ENCODE measurements at regions not wholly inside any gene's neighbourhood (a gene's known extent, or its start where the extent isn't known, plus 50 kb on each side); places are given as distances from the start of the nearest gene placed in this dataset.
"Not testable (repeated sequence)": the region's sequence is repeated elsewhere in the genome, so short reads cannot be mapped to it uniquely, and the experiment has no call there.

- Histone ChIP-seq H4K20me1 (ENCODE audit: control insufficient read depth, insufficient read depth, low read length, poor library complexity, severe bottlenecking) (no peaks in the 10 kb centered on the region), H3K9ac (ENCODE audit: low read length) (no peak overlapping the region), H3K27me3 (replicated peaks in 1 of 4; ENCODE audit: control extremely low read depth in 1 of 4, control insufficient read depth in 3 of 4, insufficient read depth in 4 of 4, low read length in 3 of 4) (no peaks in the 10 kb centered on the region), H3K4me3 (ENCODE audit: control extremely low read depth in 1 of 5, extremely low read depth in 1 of 5, insufficient read depth in 1 of 5, low read depth in 2 of 5, low read length in 4 of 5) (no peak overlapping the region), H3K4me1 (ENCODE audit: control insufficient read depth in 2 of 2, insufficient read depth in 2 of 2, low read length in 2 of 2) (no peaks in the 10 kb centered on the region), H2AFZ (ENCODE audit: insufficient read depth, low read depth, low read length, poor library complexity, severe bottlenecking) (no peak overlapping the region), H3K27ac (ENCODE audit: low read length in 2 of 2) (no peak overlapping the region), H3K36me3 (replicated peaks in 1 of 2; ENCODE audit: control extremely low read depth in 1 of 2, control insufficient read depth in 1 of 2, extremely low read depth in 1 of 2, insufficient read depth in 2 of 2, low read length in 1 of 2) (no peaks in the 10 kb centered on the region), H3K9me3 (ENCODE audit: control extremely low read depth in 1 of 3, control insufficient read depth in 2 of 3, insufficient read depth in 1 of 3, low read length in 2 of 3) (no peaks in the 10 kb centered on the region), H3K79me2 (ENCODE audit: control insufficient read depth, insufficient read depth, low read length) (no peaks in the 10 kb centered on the region), H3K4me2 (replicated peaks; ENCODE audit: low read depth, low read length, poor library complexity, severe bottlenecking) (no peak overlapping the region)
- intact Hi-C loops (cut with micrococcal nuclease): no loop called here
- Mint-ChIP-seq H3K9me3 (ENCODE audit: insufficient read depth) (no peaks in the 10 kb centered on the region), H3K27me3 (peaks cover 7% of the 10 kb centered on the region), H3K27ac (no peak overlapping the region), H3K4me3 (no peak overlapping the region), H3K4me1 (no peaks in the 10 kb centered on the region)
- DNase-seq: no peak
- ChIA-PET POLR2A (no interaction called here), CTCF (interaction anchor here (1.7 kb wide), 1 partner anchor 23 kb away, joined by 6 read pairs; no protein-coding TSS in a partner anchor)
- TF ChIP-seq EZH2 (IDR thresholded peaks at IDR 0.05; ENCODE audit: borderline replicate concordance, insufficient read depth, low read depth, low read length, poor library complexity, severe bottlenecking) (no peak), CTCF (IDR thresholded peaks at IDR 0.05) (no peak)
- ATAC-seq (ENCODE audit: low read depth): no peak
Measured at GRCh38 chr2:209308415-209308814, 115.4 kb upstream of the MAP2 start.

GRCh38 chr2:209311948-209312347 lies 111.9 kb upstream of the MAP2 start:
- POLR2A ChIA-PET: no interaction called here
- H3K9me3 Mint-ChIP-seq (ENCODE audit: insufficient read depth): no peaks in the 10 kb centered on the region

DNA sequence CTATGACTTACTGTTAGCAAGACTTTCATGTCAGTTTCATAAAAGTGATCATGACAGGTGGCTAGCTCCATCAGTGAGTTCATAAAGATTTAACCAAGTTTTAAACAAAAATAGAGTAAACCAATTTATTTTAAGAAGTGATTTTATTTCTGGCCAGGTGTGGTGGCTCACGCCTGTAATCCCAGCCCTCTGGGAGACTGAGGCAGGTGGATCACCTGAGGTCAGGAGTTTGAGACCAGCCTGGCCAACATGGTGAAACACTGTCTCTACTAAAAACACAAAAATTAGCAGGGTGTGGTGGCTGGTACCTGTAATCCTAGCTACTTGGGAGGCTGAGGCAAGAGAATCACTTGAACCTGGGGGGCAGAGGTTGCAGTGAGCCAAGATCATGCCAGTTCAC lies 111.4 kb upstream of the MAP2 start:
- DNase-seq; intact Hi-C loops (cut with micrococcal nuclease); H3K4me2 ChIP-seq (replicated peaks; ENCODE audit: low read depth, low read length, poor library complexity, severe bottlenecking); H3K79me2 ChIP-seq (ENCODE audit: control insufficient read depth, insufficient read depth, low read length); H3K4me3 ChIP-seq (ENCODE audit: control extremely low read depth in 1 of 5, extremely low read depth in 1 of 5, insufficient read depth in 1 of 5, low read depth in 2 of 5, low read length in 4 of 5); H3K4me1 Mint-ChIP-seq; H3K27ac Mint-ChIP-seq; H3K27me3 Mint-ChIP-seq; H3K9me3 ChIP-seq (ENCODE audit: control extremely low read depth in 1 of 3, control insufficient read depth in 2 of 3, insufficient read depth in 1 of 3, low read length in 2 of 3); H3K4me1 ChIP-seq (ENCODE audit: control insufficient read depth in 2 of 2, insufficient read depth in 2 of 2, low read length in 2 of 2); H3K9ac ChIP-seq (ENCODE audit: low read length); H3K27ac ChIP-seq (ENCODE audit: low read length in 2 of 2); ATAC-seq (ENCODE audit: low read depth); H3K36me3 ChIP-seq (replicated peaks in 1 of 2; ENCODE audit: control extremely low read depth in 1 of 2, control insufficient read depth in 1 of 2, extremely low read depth in 1 of 2, insufficient read depth in 2 of 2, low read length in 1 of 2); H2AFZ ChIP-seq (ENCODE audit: insufficient read depth, low read depth, low read length, poor library complexity, severe bottlenecking); H3K9me3 Mint-ChIP-seq (ENCODE audit: insufficient read depth); H3K27me3 ChIP-seq (replicated peaks in 1 of 4; ENCODE audit: control extremely low read depth in 1 of 4, control insufficient read depth in 3 of 4, insufficient read depth in 4 of 4, low read length in 3 of 4); H3K4me3 Mint-ChIP-seq; H4K20me1 ChIP-seq (ENCODE audit: control insufficient read depth, insufficient read depth, low read length, poor library complexity, severe bottlenecking); POLR2A ChIA-PET: not testable (repeated sequence)
- no CpG with 5 or more reads among the region's 1 CpG for WGBS (ENCODE audit: insufficient coverage)
- CTCF ChIA-PET: interaction anchor here (0.7 to 1.7 kb wide), 2 partner anchors 23 to 34 kb away, joined by 4 to 6 read pairs; no protein-coding TSS in a partner anchor

More at GRCh38 chr2:209311948-209312347, 111.9 kb upstream of the MAP2 start:
- DNase-seq (no peak), ATAC-seq (ENCODE audit: low read depth) (no peak)
- Histone ChIP-seq H3K9ac (ENCODE audit: low read length) (no peak overlapping the region), H4K20me1 (ENCODE audit: control insufficient read depth, insufficient read depth, low read length, poor library complexity, severe bottlenecking) (no peaks in the 10 kb centered on the region), H3K79me2 (ENCODE audit: control insufficient read depth, insufficient read depth, low read length) (no peaks in the 10 kb centered on the region), H3K27me3 (replicated peaks in 1 of 4; ENCODE audit: control extremely low read depth in 1 of 4, control insufficient read depth in 3 of 4, insufficient read depth in 4 of 4, low read length in 3 of 4) (no peaks in the 10 kb centered on the region), H3K4me1 (ENCODE audit: control insufficient read depth in 2 of 2, insufficient read depth in 2 of 2, low read length in 2 of 2) (no peaks in the 10 kb centered on the region), H3K27ac (ENCODE audit: low read length in 2 of 2) (no peak overlapping the region), H3K4me3 (ENCODE audit: control extremely low read depth in 1 of 5, extremely low read depth in 1 of 5, insufficient read depth in 1 of 5, low read depth in 2 of 5, low read length in 4 of 5) (no peak overlapping the region), H2AFZ (ENCODE audit: insufficient read depth, low read depth, low read length, poor library complexity, severe bottlenecking) (no peak overlapping the region), H3K4me2 (replicated peaks; ENCODE audit: low read depth, low read length, poor library complexity, severe bottlenecking) (no peak overlapping the region), H3K36me3 (replicated peaks in 1 of 2; ENCODE audit: control extremely low read depth in 1 of 2, control insufficient read depth in 1 of 2, extremely low read depth in 1 of 2, insufficient read depth in 2 of 2, low read length in 1 of 2) (no peaks in the 10 kb centered on the region), H3K9me3 (ENCODE audit: control extremely low read depth in 1 of 3, control insufficient read depth in 2 of 3, insufficient read depth in 1 of 3, low read length in 2 of 3) (no peaks in the 10 kb centered on the region)
- Mint-ChIP-seq H3K4me1 (no peaks in the 10 kb centered on the region), H3K27ac (no peak overlapping the region), H3K4me3 (no peak overlapping the region), H3K27me3 (peaks cover 7% of the 10 kb centered on the region)
- CTCF ChIA-PET: no interaction called here
- WGBS (ENCODE audit: insufficient coverage): 88% methylated on average over 2 of the region's 2 CpGs
- TF ChIP-seq CTCF (IDR thresholded peaks at IDR 0.05): no peak
- TF ChIP-seq EZH2 (IDR thresholded peaks at IDR 0.05; ENCODE audit: borderline replicate concordance, insufficient read depth, low read depth, low read length, poor library complexity, severe bottlenecking): no peak
- intact Hi-C loops (cut with micrococcal nuclease): no loop called here
